GM23248 (cell line): ENCODE measurements at regions not wholly inside any gene's neighbourhood (a gene's known extent, or its start where the extent isn't known, plus 50 kb on each side); places are given as distances from the start of the nearest gene placed in this dataset.

Experiments used
- EZH2 ChIP-seq: fragments of 200-600 bp; sonication (generic); IDR thresholded peaks from 2 replicates; pipeline ENCODE4 v1.6.1; 2018; ENCODE audit warnings: antibody characterized with exemption, mild to moderate bottlenecking; ENCODE audit not compliant: insufficient read depth, poor library complexity, severe bottlenecking
- EZH2phosphoT487 ChIP-seq: fragments of 200-600 bp; sonication (generic); IDR thresholded peaks from 2 replicates; pipeline ENCODE4 v1.6.1; 2018; ENCODE audit warnings: antibody characterized with exemption, moderate library complexity, mild to moderate bottlenecking, low read depth; ENCODE audit not compliant: insufficient read depth

- TF ChIP-seq EZH2 (no peak), EZH2phosphoT487 (no peak)
These were observed 267.4 kb downstream of the PCDH20 start for GRCh38 chr13:61148211-61148610.
